GM12872 (cell line): ENCODE measurements at regions not wholly inside any gene's neighbourhood (a gene's known extent, or its start where the extent isn't known, plus 50 kb on each side); places are given as distances from the start of the nearest gene placed in this dataset.

Experiments used
- CTCF ChIP-seq: IDR thresholded peaks from 3 replicates; pipeline ENCODE4 v1.5.1; 2011; ENCODE audit warnings: low read depth, mild to moderate bottlenecking, low read length, moderate library complexity; ENCODE audit not compliant: insufficient read depth

GRCh38 chr1:65541865-65542264 is 121.4 kb downstream of the LEPR start:
- TF ChIP-seq CTCF: no peak

DNA sequence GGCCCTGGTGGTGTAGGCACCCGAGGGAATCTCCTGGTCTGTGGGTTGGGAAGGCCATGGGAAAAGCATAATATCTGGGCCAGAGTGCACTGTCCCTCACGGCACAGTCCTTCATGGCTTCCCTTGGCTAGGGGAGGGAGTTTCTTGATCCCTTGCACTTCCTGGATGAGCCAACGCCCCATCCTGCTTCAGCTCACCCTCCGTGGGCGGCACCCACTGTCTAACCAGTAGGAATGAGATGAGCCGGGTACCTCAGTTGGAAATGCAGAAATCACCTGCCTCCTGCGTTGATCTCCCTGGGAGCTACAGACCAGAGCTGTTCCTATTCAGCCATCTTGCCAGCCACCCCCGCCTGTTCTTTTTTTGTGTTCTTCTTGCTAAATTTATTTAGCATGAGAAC is 134.4 kb downstream of the LEPR start:
- no peak for TF ChIP-seq CTCF

GRCh38 chr1:65558215-65558614 is 137.7 kb downstream of the LEPR start:
- TF ChIP-seq CTCF: no peak

GRCh38 chr1:65564493-65564892 is 144.0 kb downstream of the LEPR start:
- no peak for TF ChIP-seq CTCF

GRCh38 chr1:65568285-65568684 is 147.8 kb downstream of the LEPR start:
- TF ChIP-seq CTCF: no peak

DNA sequence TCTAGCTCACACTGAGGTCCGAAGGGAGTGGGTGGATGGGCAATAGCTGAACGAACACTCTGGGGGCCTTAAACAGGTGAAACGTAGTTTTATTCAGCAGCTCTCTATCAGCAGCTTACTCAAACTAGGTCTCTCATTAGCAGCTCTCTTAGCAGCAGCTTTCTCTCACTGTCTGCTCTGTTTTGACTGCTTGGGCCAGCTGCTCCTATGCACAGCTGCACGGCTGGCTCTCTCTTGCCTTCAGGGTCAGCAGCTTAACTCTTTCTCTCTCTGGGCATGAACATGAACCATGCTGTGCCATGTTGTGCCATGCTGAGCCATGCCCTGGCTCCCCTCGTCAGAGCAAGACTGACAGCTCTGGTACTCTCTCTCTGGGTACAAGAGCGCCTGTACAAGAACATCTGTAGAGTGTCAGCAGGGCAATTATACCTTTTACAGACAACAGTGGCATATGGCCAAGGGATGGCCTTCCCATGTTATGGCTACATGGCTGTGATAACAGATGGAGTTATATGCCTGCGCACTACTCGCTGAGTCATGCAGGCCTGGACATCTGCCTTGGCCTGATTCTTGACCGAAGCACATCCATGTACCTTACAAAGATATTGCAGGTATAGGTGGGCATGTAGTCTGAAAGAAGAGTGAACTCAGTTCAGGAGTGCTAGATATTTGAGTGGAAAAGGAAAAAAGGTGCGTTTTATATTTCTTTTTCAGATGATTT is 152.4 kb downstream of the LEPR start:
- no peak for TF ChIP-seq CTCF

DNA sequence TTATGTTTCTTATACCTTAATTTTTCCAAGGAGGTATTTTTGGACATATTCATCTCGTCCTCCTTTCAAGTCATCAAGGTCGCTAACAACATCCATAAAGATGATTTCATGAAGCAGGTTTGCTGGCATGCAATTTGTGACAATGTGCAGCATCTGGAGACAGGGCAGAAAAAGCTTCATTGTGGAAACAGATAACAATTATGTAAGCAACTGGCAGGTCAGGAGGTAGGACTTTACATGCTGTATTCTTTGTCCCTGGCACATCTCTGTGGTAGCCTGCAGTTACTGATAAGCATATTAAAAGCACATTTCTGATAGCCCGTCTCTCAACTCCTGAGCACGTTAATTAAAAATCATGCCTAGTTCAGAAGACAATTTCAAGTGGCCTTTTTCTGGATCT is 156.8 kb downstream of the LEPR start:
- no peak for TF ChIP-seq CTCF

DNA sequence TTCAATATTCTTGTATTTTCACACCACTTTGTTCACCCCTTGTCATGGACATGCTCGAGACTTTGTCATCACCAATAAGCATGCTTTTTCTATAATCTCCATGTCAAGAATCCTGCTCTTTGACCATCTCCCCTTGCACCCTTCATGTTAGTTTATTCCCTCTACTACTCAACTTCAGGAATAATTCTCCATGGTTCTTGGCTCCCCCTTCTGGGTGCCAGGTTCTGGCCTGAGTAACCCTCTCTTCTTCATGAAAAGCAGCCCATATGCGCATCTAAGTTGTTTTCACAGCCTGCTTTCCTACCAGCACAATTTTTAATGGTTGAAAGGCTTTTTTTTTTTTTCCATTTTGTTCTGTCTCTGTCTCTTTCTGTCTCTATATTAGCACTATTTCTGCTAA is 160.7 kb downstream of the LEPR start:
- TF ChIP-seq CTCF: no peak
